HUDEP-2 (cell line): ENCODE measurements at regions not wholly inside any gene's neighbourhood (a gene's known extent, or its start where the extent isn't known, plus 50 kb on each side); places are given as distances from the start of the nearest gene placed in this dataset.

ENCODE experiments used
- DNase-seq, 76 experiments: peaks; one replicate each; lab custom pipeline; 2025; ENCODE audit not compliant: unreplicated experiment in 76 of 76; lab: John Stamatoyannopoulos, UW

DNA sequence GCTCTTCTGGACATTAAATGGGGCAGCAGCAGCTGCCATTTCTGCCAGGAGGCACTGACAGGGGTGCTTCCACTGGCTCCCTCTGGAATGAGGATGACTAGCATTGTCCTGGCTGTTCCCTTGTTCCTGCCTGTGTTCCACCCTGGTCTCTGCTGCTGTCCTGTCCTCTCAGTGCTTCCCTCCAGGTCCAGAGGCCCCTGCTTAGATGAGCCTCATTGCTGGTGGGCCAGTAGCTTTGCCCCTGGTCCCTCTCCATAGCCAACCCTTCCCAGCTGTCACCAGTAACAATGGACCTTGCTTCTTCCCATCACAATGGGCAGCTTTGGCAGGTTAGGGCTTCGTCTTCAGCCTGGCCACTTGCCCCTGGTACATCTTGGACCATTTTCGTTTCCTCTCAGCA, 561.1 kb downstream of the TCERG1L start:
- DNase-seq: no peak

- DNase-seq: no peak
Measured at GRCh38 chr10:130751106-130751840, 560.2 kb downstream of the TCERG1L start.

GRCh38 chr10:130751851-130752250, 559.7 kb downstream of the TCERG1L start:
- DNase-seq: no peak

- no peak for DNase-seq
Measured at GRCh38 chr10:130756651-130757050, 554.9 kb downstream of the TCERG1L start.

GRCh38 chr10:130757271-130757670, 554.2 kb downstream of the TCERG1L start:
- no peak for DNase-seq

GRCh38 chr10:130757821-130758489, 553.6 kb downstream of the TCERG1L start:
- DNase-seq: no peak

GRCh38 chr10:130758529-130758928, 553.0 kb downstream of the TCERG1L start:
- no peak for DNase-seq

DNA sequence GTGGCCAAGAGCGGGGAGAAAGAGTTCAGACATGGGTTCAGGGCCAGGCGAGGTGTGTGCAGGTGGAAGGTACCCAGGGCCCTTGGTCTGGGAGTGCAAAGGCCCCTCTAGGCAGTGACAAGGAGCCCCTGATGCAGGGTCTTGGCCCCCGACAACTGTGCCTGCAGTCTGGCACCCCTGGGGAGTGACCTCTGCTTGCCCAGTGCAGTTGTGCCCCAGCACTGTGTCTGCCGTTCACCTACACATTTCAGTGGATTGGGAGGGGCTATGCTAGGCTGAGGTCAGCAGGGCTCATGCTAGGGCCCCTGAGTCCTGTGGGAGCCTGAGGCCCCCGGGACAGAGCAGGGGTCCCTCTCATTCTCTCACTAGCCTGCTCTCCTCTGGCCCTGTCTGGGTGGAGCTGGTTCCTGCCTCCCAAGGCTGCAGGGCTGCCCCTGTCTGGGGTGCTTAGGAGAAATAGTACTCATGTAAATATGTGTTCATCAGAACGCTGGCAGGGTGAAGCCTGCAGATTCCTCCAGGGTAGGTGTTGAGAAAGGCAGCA, 550.4 kb downstream of the TCERG1L start:
- DNase-seq: no peak

- DNase-seq: no peak
Measured at GRCh38 chr10:130761788-130762301, 549.7 kb downstream of the TCERG1L start.

- DNase-seq: no peak
Measured at GRCh38 chr10:130762491-130762890, 549.0 kb downstream of the TCERG1L start.

DNA sequence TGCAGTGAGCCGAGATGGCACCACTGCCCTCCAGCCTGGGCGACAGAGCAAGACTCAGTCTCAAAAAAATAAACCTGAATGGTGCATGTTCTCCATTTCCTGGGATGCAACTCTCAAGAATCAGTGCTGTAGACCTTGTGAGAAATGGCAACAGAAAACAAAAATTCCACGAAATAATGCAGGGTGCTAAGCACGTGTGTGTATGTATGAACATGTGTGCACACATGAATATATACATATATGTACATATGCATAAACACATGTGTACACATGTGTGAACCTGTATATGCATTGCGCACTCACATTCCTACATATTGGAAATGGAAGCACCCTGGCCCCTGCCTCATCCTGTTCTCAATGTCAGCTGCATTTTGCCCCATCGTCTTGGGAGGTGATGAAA, 548.5 kb downstream of the TCERG1L start:
- no peak for DNase-seq

GRCh38 chr10:130763491-130763890, 548.0 kb downstream of the TCERG1L start:
- DNase-seq: no peak

GRCh38 chr10:130764651-130765050, 546.9 kb downstream of the TCERG1L start:
- no peak for DNase-seq

DNA sequence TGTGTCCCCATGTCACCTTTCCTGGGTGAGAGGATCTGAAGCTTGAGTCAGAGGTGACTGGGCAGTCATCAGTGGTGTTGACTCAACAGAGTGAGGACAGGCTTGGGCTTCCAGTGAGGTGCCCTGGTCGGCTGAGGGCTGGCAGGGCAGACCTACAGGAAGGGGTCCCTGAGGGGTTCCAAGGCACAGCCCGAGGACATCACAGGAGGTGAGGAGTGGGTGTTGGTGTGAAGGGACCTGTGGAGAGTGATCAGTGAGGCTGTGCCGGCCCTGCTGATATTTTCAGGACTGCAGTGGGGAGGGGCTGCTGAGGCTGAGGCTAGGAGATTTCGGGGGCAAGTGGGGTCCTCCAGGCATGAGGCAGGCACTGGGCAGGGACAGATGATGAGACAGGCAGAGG, 545.5 kb downstream of the TCERG1L start:
- DNase-seq: no peak

- DNase-seq: no peak
Measured at GRCh38 chr10:130767116-130767730, 544.3 kb downstream of the TCERG1L start.

- DNase-seq: no peak
Measured at GRCh38 chr10:130769146-130770017, 542.1 kb downstream of the TCERG1L start.

- no peak for DNase-seq
Measured at GRCh38 chr10:130770018-130770630, 541.4 kb downstream of the TCERG1L start.

DNA sequence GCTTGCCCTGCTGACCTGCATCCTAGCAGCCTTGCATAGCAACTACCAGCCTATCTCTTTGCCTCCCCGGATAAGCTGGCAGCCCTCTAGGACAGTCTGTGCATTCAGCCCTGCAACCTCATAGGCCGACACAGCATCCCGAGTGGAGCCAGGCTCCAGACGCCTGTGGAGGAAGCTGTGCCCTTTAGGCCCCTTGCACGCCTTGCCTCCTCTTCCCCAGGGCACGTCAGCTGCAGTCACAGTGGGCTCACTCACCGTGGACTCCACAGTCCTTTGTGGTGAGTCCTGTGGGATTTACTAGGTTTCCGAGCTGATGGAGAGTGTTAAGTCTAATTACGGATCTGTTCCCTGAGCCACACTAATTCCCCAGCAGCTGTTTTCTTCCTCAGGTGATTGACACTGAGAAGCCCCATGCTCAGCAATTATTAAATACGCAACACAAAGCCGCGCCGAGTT, 540.0 kb downstream of the TCERG1L start:
- DNase-seq: no peak

GRCh38 chr10:130772056-130772455, 539.5 kb downstream of the TCERG1L start:
- DNase-seq: no peak

DNA sequence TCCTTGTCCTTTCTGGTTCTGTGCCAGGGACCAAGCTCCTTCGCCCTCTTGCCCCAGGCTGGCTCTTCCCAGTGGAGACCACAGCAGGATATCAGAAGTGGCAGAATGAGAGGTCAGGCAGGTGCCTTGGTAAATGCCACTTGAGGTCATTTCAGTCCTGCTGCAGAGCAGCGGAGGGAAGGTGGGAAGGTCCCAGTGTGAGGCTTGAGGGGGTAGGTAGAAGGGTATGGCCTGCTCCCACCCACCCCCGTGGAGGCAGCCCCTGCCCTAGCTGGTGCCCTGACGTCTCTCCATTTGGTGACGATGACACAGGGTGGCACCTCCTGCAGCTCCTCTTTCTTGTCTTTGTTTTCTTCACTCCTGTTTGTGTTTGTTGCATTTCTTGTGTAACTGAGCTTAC, 538.8 kb downstream of the TCERG1L start:
- DNase-seq: no peak
